Suppressor macrophage (primary cell): ENCODE measurements at regions not wholly inside any gene's neighbourhood (a gene's known extent, or its start where the extent isn't known, plus 50 kb on each side); places are given as distances from the start of the nearest gene placed in this dataset.

Experiments used
- DNase-seq, 4 experiments: peaks; one replicate each; pipeline ENCODE4 v3.0.0-alpha.2; 2020 to 2022

DNA sequence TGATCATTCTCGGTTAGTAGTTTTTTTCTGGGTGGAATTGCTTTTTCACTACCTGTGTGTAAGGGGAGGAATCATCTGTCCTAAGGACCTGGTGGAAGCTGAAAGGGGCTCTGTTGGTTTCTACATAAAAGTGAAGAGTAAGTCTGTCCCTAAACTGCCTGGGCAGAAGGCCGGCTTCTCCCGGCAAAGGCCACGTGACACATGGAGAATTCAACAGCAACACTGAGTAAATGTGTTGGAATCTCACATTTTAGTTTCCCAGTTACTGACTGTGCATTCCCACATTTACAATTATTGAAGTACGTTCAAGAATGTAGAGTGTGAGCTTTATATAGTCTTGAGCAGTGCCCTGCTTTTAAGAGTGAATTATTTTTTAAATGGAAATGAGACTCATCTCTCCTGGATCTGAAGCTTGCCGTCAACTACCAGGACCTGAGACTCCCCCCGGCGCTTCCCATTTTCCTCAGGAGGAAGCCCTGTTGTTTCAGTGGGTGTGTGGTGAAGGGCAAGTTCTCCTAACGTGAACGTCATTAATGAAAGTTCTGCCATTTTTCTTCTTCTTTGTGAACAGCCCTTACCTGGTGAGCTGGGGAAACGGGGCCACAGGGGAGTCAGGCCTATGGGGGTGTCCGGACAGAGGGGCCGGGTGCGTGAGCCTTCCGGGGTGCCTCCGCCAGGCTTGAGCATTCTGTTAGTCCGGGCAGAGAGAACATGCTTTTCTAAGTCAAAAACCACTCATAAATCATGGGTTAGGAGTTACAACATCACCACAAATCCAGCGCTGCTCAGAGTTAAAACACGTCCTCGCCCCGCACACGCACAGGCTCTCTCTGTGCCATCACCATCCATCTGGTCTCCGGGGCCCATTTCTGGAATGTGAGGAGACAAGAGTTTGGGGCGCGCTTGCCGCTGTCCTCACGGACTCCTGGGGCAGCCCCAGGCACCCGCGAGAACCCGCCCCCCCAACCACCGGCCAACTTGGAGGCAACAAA lies 56.6 kb upstream of the SMOC2 start:
- DNase-seq, result no peak

- no peak for DNase-seq
Observed at GRCh38 chr6:168385037-168385759, 55.8 kb upstream of the SMOC2 start.

DNA sequence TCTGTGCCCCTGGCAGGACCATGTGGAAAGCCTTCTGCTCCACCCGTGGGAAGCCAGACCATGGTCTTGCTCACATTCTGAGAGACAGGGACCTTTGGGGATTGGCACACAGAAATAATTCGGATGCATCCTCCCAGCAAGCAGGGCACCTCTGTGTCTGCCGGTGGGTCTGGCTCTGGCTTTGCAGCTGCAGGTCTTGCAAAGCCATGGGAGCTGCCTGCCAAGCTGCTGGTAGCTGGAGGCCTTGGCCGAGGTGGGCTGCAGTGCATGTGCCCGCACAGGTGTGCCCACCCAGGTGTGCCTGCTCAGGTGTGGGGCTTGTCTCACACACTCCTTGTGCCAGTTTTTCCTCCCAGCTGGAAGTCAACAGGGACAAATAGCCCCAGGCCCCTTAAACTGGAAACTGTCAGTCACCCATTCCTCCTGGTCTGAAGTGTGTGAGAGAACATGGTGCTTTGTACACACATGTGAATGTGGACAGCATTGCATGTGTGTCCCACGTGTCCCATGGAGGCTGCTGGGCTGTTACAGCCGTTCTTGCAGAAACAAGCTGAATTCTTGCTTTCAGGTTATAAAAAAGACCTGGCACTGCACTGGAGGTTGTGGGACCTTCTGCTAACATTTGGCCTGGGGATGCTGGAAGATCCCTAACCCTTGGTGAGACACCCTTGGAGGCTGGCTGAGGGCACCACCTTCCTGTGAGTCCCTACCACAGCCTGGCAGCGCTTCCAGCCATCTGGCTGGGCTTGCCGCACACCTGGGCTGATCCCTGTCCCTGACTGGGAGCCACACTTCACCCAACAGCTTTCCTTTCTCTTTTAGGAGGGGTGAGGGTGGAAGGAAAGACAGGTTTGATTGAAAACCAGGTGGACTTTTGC lies 54.9 kb upstream of the SMOC2 start:
- DNase-seq, result no peak

- no peak for DNase-seq
Observed at GRCh38 chr6:168386973-168387372, 54.0 kb upstream of the SMOC2 start.

DNA sequence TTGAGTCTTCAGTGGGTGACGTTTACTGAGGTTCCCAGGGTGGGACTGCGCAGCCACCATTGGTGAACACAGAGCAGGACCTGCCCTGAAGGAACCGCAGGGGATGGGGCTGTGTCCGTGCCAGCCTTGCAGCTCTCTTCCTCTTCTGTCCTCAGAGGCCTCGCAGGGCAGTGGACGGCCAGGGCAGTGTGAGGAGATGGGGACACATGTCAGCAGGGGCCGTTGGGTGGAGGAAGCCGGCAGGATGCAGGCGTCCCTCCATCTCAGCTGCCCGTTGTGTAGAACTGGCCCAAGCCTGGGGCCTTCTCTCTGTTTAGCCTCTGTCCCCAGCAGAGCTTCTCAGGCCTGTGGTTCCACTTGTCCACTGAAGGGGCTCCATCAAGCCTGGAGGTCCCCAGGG lies 53.6 kb upstream of the SMOC2 start:
- DNase-seq, result no peak

GRCh38 chr6:168387911-168388310 lies 53.1 kb upstream of the SMOC2 start:
- no peak for DNase-seq

DNA sequence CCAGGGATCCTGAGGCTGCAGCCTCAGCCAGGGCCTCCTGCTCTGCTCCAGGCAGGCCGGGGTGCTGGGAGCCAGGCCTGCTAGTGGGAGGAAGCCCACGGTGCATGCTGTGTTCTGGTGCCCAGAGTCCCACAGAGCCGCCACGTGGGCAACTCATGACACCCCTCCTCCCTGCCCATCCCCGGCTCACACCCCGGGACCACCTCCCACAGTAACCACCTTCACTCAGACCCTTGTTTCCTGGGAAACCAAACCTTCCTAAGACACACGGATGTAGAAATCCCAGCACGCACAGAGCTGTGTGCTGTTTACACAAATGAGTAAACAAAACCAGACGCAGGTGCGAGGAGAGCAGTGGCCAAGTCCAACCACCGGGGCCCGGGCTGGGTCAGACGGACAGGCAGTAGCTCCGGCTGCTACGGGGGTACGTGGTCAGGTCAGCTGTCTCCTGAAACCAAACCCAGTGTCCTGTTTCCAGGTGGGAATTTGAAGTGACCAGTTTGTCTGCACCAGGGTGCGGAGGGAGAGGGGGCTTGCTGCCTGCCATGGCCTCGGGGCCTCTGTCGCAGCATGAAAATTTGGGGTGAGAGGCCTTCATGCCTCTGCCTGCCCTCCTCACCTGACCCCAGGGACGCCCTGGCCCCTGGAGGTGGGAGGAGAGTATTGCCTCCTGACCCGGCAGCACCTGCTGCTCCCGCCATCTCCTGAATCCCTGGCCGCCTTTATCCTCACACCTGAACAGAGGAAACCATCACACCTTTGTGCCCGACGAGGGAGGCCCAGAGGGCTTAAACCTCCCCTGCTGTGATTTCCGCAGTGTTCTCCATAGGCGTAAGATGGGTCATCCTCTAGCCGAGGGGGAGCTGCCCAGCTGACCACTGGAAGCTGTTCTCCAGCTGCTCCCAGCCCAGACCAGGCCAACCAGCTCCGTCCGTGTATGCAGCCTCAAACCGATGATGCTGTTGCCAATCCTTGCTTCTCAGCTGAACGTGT lies 52.0 kb upstream of the SMOC2 start:
- no peak for DNase-seq

DNA sequence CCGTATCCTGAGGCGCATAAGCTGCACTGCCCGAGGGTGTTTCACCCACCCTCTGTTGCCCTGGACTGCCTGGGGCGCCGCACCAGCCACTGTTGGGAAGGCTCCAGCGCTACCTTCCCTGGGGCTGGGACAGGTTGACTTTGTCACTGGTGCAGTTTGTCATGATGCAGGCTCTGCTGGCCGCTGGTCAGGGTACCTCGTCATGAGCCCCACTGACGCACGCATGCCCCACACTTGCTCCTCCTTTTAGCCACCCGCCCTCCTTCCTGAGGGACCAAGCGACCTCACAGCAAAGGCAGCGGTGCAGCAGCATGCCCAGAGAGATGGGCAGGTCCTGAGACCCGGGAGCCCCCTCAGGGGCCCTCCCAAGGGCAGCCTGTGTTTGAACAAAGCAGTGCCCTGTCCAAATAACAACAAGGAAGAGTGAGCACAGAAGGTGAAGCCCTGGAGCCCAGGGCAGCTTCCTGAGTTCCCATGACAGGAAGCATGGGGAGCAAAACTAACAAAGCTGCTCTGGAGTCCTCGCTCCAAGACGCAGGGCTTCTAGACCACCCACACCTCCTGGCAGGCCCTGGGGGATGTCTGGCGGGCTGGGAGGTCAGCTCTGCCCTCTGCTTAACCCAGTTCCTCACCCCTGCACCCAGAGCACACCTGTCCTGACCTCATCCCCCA lies 50.1 kb upstream of the SMOC2 start:
- DNase-seq, result no peak
